GM18505 (cell line): ENCODE measurements at regions not wholly inside any gene's neighbourhood (a gene's known extent, or its start where the extent isn't known, plus 50 kb on each side); places are given as distances from the start of the nearest gene placed in this dataset.
"Not testable (repeated sequence)": the region's sequence is repeated elsewhere in the genome, so short reads cannot be mapped to it uniquely, and the experiment has no call there.

Source experiments
- ATAC-seq: cut with Tn5 transposase; IDR thresholded peaks from one replicate; pipeline ENCODE4 v1.9.1; 2021; ENCODE audit not compliant: unreplicated experiment
- POLR2A ChIP-seq: IDR thresholded peaks from 4 replicates; pipeline ENCODE4 v1.6.1; 2011; ENCODE audit warnings: borderline replicate concordance; ENCODE audit not compliant: insufficient read depth, insufficient read length; ENCODE audit errors: extremely low read depth

DNA sequence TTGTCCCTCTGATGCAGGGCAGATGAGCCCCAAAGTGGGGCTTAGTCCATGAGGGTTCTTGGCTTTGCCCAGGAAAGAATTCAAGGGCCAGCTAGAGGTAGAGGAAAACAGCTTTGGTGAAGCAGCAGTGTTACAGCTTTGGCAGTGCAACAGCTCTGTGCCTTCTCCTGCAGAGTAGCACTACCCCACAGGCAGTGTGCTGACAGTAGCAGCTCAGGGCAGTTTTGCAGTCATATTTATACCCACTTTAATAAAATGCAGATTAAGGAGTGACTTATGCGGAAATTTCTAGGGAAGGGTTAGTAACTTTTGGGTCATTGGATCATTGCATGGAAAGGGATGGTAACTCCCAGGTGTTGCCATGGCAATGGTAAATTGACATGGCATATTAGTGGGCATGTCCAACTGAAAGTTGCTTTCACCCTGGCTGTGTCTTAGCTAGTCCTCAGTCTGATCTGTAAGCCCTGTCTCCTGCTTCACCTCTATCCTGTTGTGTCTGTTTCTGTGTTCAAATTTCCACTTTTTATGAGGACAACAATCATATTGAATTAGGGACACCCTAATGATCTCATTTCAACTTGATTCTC is 241.3 kb upstream of the C2CD4B start:
- TF ChIP-seq POLR2A = no peak

GRCh38 chr15:62407216-62407615 is 242.1 kb upstream of the C2CD4B start:
- no peak for TF ChIP-seq POLR2A
- ATAC-seq = no peak

More for the DNA sequence above, 241.3 kb upstream of the C2CD4B start:
- ATAC-seq = no peak

GRCh38 chr15:62407962-62408361 is 242.9 kb upstream of the C2CD4B start:
- no peak for TF ChIP-seq POLR2A

GRCh38 chr15:62409466-62409865 is 244.4 kb upstream of the C2CD4B start:
- no peak for TF ChIP-seq POLR2A
- ATAC-seq = no peak

More at GRCh38 chr15:62407962-62408361, 242.9 kb upstream of the C2CD4B start:
- no peak for ATAC-seq

DNA sequence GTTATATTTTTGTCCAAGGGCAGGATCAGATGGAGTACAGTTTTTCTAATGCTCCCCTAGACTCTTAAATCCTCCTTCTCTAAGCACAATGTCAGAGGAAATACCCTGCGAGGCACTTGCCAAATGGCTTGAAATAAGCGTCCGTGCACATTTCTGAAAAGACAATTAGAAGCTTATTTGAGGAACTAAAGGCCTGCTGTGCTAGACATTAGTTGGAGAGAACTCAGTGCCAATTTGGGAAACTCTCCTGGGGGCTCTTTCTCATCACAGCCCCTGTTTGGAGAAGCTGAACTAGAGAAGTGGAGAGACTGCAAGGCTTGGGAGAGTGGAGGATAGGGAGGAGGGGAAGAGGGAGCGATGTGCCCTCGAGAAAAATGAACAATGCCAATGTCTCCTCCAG is 247.6 kb upstream of the C2CD4B start:
- no peak for ATAC-seq
- TF ChIP-seq POLR2A = no peak

DNA sequence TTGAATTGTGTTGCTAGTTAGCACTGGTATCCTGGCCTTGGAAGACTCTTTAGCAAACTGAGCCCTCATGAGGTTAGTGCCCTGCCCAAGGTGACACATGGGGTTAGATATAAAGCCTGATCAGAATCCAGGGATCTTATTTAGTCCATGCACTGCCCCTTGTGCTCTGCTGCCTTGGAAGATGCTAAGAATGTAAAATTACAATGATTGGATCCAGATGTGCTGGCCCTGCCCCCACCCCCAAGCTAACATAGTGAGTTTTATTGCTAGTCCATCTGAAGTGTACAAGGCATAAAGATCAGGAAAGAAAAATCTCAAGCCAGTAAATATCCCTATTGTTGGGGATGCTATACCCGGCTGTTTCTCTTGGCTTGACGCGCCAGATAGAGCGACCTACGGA is 248.1 kb upstream of the C2CD4B start:
- ATAC-seq = no peak
- no peak for TF ChIP-seq POLR2A

DNA sequence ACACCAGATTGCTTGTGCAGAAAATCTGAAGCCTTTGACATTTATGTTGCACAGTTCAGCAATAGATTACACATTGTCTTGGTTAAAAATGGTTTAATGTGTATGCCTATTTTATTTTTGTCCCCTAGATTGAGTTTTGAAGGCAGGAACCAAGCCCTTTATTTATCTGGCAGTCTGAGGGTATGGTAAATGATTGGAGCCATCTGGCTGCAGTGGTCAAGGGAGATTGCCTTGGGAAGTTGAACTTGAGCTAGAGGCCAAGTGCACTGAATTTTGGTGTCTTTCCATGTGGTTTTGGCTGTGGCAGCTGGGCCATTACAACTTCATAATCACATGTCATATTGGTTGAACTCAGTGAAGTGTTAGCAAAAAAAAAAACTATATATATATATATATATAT is 248.7 kb upstream of the C2CD4B start:
- no peak for TF ChIP-seq POLR2A
- ATAC-seq = no peak

DNA sequence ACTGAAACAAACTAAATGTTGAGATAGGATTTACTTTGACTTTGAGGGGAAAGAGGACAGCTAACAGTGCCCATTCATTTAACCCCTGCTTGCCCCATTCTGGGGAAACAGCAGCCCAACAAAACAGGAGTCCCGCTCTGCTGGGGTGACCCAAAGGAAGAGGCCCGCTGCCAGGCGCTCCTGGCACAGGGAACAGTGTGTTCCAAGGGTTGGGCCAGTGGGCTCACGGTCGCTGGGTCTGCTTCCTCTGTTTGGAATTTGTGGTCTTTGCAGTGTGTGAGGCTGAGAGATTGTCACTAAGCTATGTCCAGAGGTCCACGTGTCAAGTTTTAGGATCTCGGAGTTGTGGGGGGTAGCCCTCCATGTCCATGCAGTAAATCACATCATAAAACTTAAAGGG is 250.4 kb upstream of the C2CD4B start:
- ATAC-seq = no peak
- no peak for TF ChIP-seq POLR2A

DNA sequence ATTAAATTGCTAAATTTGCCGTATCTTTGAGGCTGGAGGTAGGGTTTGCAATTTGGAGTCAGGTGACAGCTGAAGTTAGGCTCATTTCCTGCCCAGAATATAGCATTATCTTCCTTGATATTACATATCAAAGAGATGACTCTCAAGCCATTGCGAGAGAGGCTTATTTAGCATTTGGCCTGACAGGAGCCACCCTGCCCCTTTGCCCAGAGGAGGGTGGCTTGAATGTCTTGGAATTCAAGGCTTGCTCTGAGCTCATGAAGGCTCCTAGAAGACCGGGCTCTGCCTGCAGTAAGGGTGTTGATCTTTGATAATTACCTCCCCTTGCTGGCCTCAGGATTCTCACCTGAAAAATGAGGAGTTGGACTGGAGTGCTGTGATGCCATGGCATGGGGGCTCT is 251.4 kb upstream of the C2CD4B start:
- no peak for ATAC-seq
- TF ChIP-seq POLR2A = no peak

- TF ChIP-seq POLR2A = no peak
- ATAC-seq = no peak
These were observed 252.4 kb upstream of the C2CD4B start for GRCh38 chr15:62417439-62417838.

DNA sequence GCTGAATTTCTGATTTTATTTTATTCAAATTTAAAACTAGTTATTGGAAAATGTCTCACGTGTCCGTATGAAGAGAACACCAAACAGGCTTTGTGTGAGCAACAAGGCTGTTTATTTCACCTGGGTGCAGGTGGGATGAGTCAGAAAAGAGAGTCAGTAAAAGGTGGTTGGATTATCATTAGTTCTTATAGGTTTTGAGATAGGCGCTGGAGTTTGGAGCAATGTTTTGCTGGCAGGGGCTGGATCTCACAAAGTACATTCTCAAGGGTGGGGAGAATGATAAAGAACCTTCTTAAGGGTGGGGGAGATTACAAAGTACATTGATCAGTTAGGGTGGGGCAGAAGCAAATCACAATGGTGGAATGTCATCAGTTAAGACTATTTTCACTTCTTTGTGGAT is 253.4 kb upstream of the C2CD4B start:
- not testable (repeated sequence) for ATAC-seq

- no peak for ATAC-seq
- TF ChIP-seq POLR2A = no peak
These were observed 254.1 kb upstream of the C2CD4B start for GRCh38 chr15:62419192-62419591.

GRCh38 chr15:62420371-62420770 is 255.3 kb upstream of the C2CD4B start:
- ATAC-seq = not testable (repeated sequence)

DNA sequence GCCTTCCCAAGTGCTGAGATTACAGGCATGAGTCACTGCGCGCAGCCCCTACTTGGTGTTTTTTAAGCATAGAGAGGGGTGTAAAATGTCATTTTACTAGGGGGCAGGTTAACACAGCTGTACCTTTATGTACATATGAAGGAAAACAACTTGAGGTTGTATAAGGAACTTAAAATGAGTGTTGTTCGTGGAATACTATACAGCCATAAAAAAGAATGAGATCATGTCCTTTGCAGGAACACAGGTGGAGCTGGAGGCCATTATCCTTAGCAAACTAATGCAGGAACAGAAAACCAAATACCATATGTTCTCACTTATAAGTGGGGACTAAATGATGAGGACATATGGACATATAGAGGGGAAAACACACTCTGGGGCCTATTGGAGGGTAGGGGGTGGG is 256.2 kb upstream of the C2CD4B start:
- ATAC-seq = no peak
- no peak for TF ChIP-seq POLR2A

DNA sequence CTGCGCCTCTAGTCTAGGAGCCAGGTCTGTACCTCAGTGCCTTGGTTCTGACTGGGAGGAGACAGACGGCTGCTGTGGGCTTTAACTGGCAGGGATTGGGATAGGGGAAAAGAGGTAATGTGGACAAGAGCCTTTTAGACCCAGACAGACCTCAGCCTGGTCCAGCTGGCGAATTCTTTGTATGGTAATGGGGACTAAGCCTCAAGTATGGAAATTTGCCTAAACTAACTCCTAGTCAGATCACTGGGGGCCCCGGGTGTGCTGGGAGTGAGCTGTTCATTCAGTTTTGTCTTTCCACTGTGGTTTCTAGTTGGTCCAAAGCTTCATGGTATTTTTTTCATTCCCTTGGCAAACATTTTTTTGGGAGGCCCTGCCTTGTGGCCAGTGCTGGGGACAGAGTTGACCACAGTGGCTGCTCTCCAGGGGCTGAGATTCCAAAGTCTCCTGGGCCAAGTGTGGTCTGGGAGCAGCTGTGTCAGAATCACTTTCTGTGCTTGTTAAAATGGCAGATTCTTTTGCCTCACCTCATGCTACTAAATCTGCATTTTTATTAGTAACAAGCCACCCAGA is 261.4 kb upstream of the C2CD4B start:
- no peak for TF ChIP-seq POLR2A

More for the DNA sequence above, 261.4 kb upstream of the C2CD4B start:
- ATAC-seq = no peak
